HepG2 (cell line): ENCODE measurements at regions not wholly inside any gene's neighbourhood (a gene's known extent, or its start where the extent isn't known, plus 50 kb on each side); places are given as distances from the start of the nearest gene placed in this dataset.

ENCODE experiments used
- ATAC-seq: fragments of 200-7000 bp; cut with Tn5 transposase; 3 replicates; pipeline ENCODE4 v1.9.1; 2020; ENCODE audit warnings: mild to moderate bottlenecking, moderate library complexity
- BruUV-seq: library from RNA; stranded (reverse); fragments of 400-500 nt; replicated peaks from 2 replicates; lab custom pipeline; 2021; lab: Mats Ljungman, UMichigan
- CTCF ChIA-PET: fragments of 300-600 bp; formaldehyde crosslinking; extraction: SDS; loops from one replicate; lab custom pipeline; 2021; ENCODE audit warnings: low total read pairs, inconsistent platforms, low intra/inter-chr PET ratio; lab: Yijun Ruan, JAX
- POLR2A ChIA-PET: fragments of 350-600 bp; sonication (Branson Sonifier 250); formaldehyde crosslinking; loops from one replicate; lab custom pipeline; 2020; ENCODE audit warnings: antibody characterized with exemption, inconsistent platforms; lab: Yijun Ruan, JAX
- DNase-seq: peaks from one replicate; pipeline ENCODE4 v3.0.0-alpha.2; 2015; ENCODE audit warnings: low spot score
- FAIRE-seq: peaks from 3 replicates; lab custom pipeline; 2011; peaks lifted over from hg19 to GRCh38; lab: Jason Lieb, UNC
- H2AFZ ChIP-seq: one replicate; pipeline ENCODE4 v1.6.1; 2011; ENCODE audit warnings: low read length, inconsistent platforms
- H3K27ac ChIP-seq: fragments of 300-600 bp; 3 replicates; pipeline ENCODE4 v1.8.0; 2011; ENCODE audit warnings: mixed run types, mild to moderate bottlenecking, mixed read lengths, low read length, inconsistent platforms; ENCODE audit not compliant: insufficient read depth; ENCODE audit errors: extremely low read length
- H3K27me3 ChIP-seq, 2 experiments: fragments of 200-600 bp in 1 of 2; 2 replicates in 1 of 2; 3 replicates in 1 of 2; pipeline versions ENCODE4 v1.6.0 to v1.8.0; 2011; ENCODE audit warnings: low read length in 2 of 2, mild to moderate bottlenecking in 2 of 2, moderate library complexity in 2 of 2, inconsistent platforms in 1 of 2; ENCODE audit not compliant: insufficient read depth in 2 of 2, control insufficient read depth in 1 of 2
- H3K36me3 ChIP-seq, 2 experiments: fragments of 200-600 bp in 1 of 2; replicated peaks in 1 of 2; 2 replicates in 1 of 2; 3 replicates in 1 of 2; pipeline versions ENCODE4 v1.5.1 to v1.8.0; 2011; ENCODE audit warnings: low read length in 2 of 2, inconsistent platforms in 1 of 2; ENCODE audit not compliant: insufficient read depth in 2 of 2, control insufficient read depth in 1 of 2
- H3K4me1 ChIP-seq: 2 replicates; pipeline ENCODE4 v1.5.1; 2012; ENCODE audit warnings: low read length, inconsistent platforms; ENCODE audit not compliant: insufficient read depth
- H3K4me2 ChIP-seq: 2 replicates; pipeline ENCODE4 v1.6.0; 2011; ENCODE audit warnings: low read depth, low read length, inconsistent platforms
- H3K4me3 ChIP-seq, 3 experiments: fragments of 200-600 bp in 1 of 3; sonication (generic), shearing (Covaris generic) in 1 of 3; replicated peaks in 1 of 3; 2 replicates each; pipeline ENCODE4 v1.5.1; 2011 to 2016; ENCODE audit warnings: low read length in 3 of 3, inconsistent platforms in 2 of 3, low read depth in 2 of 3, mild to moderate bottlenecking in 2 of 3, control low read depth in 1 of 3, mixed read lengths in 1 of 3; ENCODE audit not compliant: insufficient read depth in 1 of 3
- H3K79me2 ChIP-seq: one replicate; pipeline ENCODE4 v1.6.1; 2011; ENCODE audit warnings: low read length, inconsistent platforms; ENCODE audit not compliant: insufficient read depth
- H3K9ac ChIP-seq: 2 replicates; pipeline ENCODE4 v1.6.0; 2011; ENCODE audit warnings: mild to moderate bottlenecking, low read depth, low read length, inconsistent platforms; ENCODE audit not compliant: insufficient read depth
- H3K9me3 ChIP-seq: 2 replicates; pipeline ENCODE4 v1.5.1; 2012; ENCODE audit warnings: mild to moderate bottlenecking, low read length
- H4K20me1 ChIP-seq: 2 replicates; pipeline ENCODE4 v1.6.0; 2011; ENCODE audit warnings: inconsistent platforms, mild to moderate bottlenecking, low read length, moderate library complexity; ENCODE audit not compliant: insufficient read depth
- EHMT2 ChIP-seq: fragments of 200-600 bp; sonication (generic); IDR thresholded peaks from 2 replicates; pipeline ENCODE4 v1.7.0; 2017; ENCODE audit warnings: antibody characterized with exemption, low read depth, low read length, borderline replicate concordance
- GLI4 ChIP-seq: sonication (generic); formaldehyde crosslinking; IDR thresholded peaks from 2 replicates; pipeline ENCODE4 v1.5.1; 2020; ENCODE audit warnings: missing genetic modification reagents, mild to moderate bottlenecking, moderate library complexity, borderline replicate concordance
- IRX3 ChIP-seq: sonication (generic); formaldehyde crosslinking; IDR thresholded peaks from 2 replicates; pipeline ENCODE4 v1.8.1; 2023; ENCODE audit warnings: mild to moderate bottlenecking, low read depth, missing genetic modification reagents, borderline replicate concordance
- MAFK ChIP-seq, 2 experiments: IDR thresholded peaks in 1 of 2; conservative IDR thresholded peaks in 1 of 2; 2 replicates each; pipeline ENCODE4 v1.6.1; 2011; ENCODE audit warnings: improper control_type of control experiment in 2 of 2, low read length in 2 of 2
- NFE2L2 ChIP-seq: fragments of 150-350 bp; IDR thresholded peaks from 2 replicates; pipeline ENCODE4 v1.6.1; 2014; ENCODE audit warnings: low read length
- RFX1 ChIP-seq: fragments of 450-650 bp; IDR thresholded peaks from 2 replicates; pipeline ENCODE4 v1.6.1; 2017
- ZNF230 ChIP-seq: sonication (generic); formaldehyde crosslinking; IDR thresholded peaks from 2 replicates; pipeline ENCODE4 v1.4.0; 2020; ENCODE audit warnings: mild to moderate bottlenecking, missing genetic modification reagents
- ZZZ3 ChIP-seq: sonication (generic); formaldehyde crosslinking; IDR thresholded peaks from 2 replicates; pipeline ENCODE4 v1.4.0; 2020; ENCODE audit warnings: missing genetic modification reagents, mild to moderate bottlenecking, borderline replicate concordance
- WGBS: methylation state at CpG from one replicate; pipeline ENCODE4 v1.1.6; 2017; ENCODE audit warnings: low lambda C conversion rate; 5-methylcytosine and 5-hydroxymethylcytosine counted together
- in situ Hi-C: cut with HindIII; loops from 2 replicates; pipeline ENCODE4 v1.10.0; 2017; ENCODE audit warnings: low pct_unique_long_range_greater_than_20kb; ENCODE audit not compliant: extremely low pct_ligation_motif_present
- intact Hi-C: fragments of 100-400 bp; cut with micrococcal nuclease; formaldehyde crosslinking; loops from one replicate; pipeline ENCODE4 v1.10.0; 2022; ENCODE audit not compliant: unreplicated experiment
- TF ChIP-seq, protein P1 (sequence below): sonication (generic); formaldehyde crosslinking; IDR thresholded peaks from 2 replicates; pipeline ENCODE4 v1.8.1; 2022; ENCODE audit warnings: low read depth, mild to moderate bottlenecking, missing genetic modification reagents
- TF ChIP-seq, protein P2 (sequence below), 2 experiments: fragments of 450-650 bp in 1 of 2; sonication (generic) in 1 of 2; formaldehyde crosslinking; IDR thresholded peaks; 2 replicates each; pipeline versions ENCODE4 v1.5.0 to v1.8.0; 2020 to 2022; ENCODE audit warnings: mild to moderate bottlenecking in 1 of 2, missing genetic modification reagents in 1 of 2

DNA sequence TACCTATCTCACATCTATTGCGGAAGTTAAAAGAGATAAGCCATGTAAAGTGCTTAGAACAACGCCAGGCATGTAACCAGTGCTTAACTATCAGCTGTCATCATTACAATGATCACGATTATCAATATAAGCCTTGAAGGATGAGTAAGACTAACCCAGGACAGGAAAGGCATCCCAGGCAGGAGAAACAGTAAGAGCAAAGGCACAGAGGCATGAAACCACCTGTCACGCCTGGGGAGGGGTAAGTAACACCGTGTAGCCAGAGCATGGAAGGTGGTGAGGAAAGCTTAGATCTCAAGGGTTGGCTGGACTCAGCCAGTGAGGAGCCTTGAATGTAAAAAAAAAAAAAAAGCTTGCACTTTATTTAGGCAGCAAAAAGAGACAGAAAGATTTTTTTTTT, 71.7 kb upstream of the NOCT start:
- TF ChIP-seq IRX3 (CRISPR knock-in tag), result no peak
- TF ChIP-seq, protein P1, sequence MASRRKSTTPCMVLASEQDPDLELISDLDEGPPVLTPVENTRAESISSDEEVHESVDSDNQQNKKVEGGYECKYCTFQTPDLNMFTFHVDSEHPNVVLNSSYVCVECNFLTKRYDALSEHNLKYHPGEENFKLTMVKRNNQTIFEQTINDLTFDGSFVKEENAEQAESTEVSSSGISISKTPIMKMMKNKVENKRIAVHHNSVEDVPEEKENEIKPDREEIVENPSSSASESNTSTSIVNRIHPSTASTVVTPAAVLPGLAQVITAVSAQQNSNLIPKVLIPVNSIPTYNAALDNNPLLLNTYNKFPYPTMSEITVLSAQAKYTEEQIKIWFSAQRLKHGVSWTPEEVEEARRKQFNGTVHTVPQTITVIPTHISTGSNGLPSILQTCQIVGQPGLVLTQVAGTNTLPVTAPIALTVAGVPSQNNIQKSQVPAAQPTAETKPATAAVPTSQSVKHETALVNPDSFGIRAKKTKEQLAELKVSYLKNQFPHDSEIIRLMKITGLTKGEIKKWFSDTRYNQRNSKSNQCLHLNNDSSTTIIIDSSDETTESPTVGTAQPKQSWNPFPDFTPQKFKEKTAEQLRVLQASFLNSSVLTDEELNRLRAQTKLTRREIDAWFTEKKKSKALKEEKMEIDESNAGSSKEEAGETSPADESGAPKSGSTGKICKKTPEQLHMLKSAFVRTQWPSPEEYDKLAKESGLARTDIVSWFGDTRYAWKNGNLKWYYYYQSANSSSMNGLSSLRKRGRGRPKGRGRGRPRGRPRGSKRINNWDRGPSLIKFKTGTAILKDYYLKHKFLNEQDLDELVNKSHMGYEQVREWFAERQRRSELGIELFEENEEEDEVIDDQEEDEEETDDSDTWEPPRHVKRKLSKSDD (CRISPR knock-in tag), result no peak
- no peak for TF ChIP-seq EHMT2
- Histone ChIP-seq H3K9me3 (no peaks in the 10 kb centered on the region), H2AFZ (no peak overlapping the region), H3K27ac (no peak overlapping the region), H3K4me1 (peaks cover 19% of the 10 kb centered on the region), H4K20me1 (no peaks in the 10 kb centered on the region), H3K36me3 (no peaks in the 10 kb centered on the region), H3K4me3 (no peak overlapping the region), H3K79me2 (no peaks in the 10 kb centered on the region), H3K9ac (no peak overlapping the region), H3K27me3 (no peaks in the 10 kb centered on the region), H3K4me2 (no peak overlapping the region)
- 68% methylated on average over 5 of the region's 5 CpGs for WGBS
- DNase-seq (no peak), FAIRE-seq (no peak), ATAC-seq (no peak)
- CTCF ChIA-PET, result no interaction called here
- no TSS peak for BruUV-seq
- POLR2A ChIA-PET, result no interaction called here
- in situ Hi-C loops, result no loop called here
- intact Hi-C loops, result no loop called here

DNA sequence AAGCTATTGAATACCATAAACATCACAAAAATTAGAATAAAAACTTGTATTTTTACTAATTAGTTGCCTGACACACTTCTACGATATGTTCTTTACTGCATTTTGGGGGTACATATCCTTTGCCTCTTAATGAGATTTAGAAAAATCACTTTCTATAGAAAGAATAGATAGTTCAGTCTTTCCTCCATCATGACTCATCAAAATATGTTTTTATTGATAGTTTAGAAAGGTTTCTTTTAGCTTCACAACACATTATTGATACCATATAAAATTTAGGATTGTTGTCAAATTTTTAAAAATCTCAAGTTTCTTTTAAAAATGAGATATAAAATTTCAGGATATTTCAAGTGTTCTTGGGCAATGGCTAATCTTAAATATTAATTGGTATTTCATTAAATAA, 74.5 kb upstream of the NOCT start:
- Histone ChIP-seq H3K27ac (no peak overlapping the region), H3K27me3 (peaks cover 0 to 1% of the 10 kb centered on the region in 2 experiments; a peak in 1 of 5 replicates), H3K4me2 (no peak overlapping the region), H3K9me3 (no peaks in the 10 kb centered on the region), H3K79me2 (no peaks in the 10 kb centered on the region), H3K4me3 (no peak overlapping the region), H3K9ac (no peak overlapping the region), H2AFZ (no peak overlapping the region), H4K20me1 (no peaks in the 10 kb centered on the region), H3K36me3 (no peaks in the 10 kb centered on the region), H3K4me1 (peaks cover 27% of the 10 kb centered on the region)
- no peak for DNase-seq
- WGBS, result 89% methylated on average over 1 of the region's 1 CpG
- intact Hi-C loops (loop anchor here (2.0 kb wide), 1 partner anchor 74 kb away; the partner anchor contains the start of gene NOCT), in situ Hi-C loops (no loop called here)
- ChIA-PET POLR2A (no interaction called here), CTCF (no interaction called here)
- no peak for FAIRE-seq
- no TSS peak for BruUV-seq
- no peak for ATAC-seq
- TF ChIP-seq NFE2L2 (peak; percentile 51; the same call in 1 of the 2 replicates), ZZZ3 (CRISPR knock-in tag) (no peak), MAFK (conservative IDR thresholded peaks at IDR 0.05 in 1 of 2, IDR thresholded peaks at IDR 0.05 in 1 of 2; ENCODE audit: low read length in 2 of 2) (0 out of 4 replicates have a peak, but pooled peaks of 1 of the 2 experiments have one; percentile 38), ZNF230 (CRISPR knock-in tag) (no peak), GLI4 (CRISPR knock-in tag) (no peak), RFX1 (no peak)
- TF ChIP-seq, protein P2, sequence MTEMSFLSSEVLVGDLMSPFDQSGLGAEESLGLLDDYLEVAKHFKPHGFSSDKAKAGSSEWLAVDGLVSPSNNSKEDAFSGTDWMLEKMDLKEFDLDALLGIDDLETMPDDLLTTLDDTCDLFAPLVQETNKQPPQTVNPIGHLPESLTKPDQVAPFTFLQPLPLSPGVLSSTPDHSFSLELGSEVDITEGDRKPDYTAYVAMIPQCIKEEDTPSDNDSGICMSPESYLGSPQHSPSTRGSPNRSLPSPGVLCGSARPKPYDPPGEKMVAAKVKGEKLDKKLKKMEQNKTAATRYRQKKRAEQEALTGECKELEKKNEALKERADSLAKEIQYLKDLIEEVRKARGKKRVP (CRISPR knock-in tag; IDR thresholded peaks at IDR 0.05), result no peak
